Fibroblast of the aortic adventitia (primary cell): ENCODE measurements at regions not wholly inside any gene's neighbourhood (a gene's known extent, or its start where the extent isn't known, plus 50 kb on each side); places are given as distances from the start of the nearest gene placed in this dataset.

Experiments
- DNase-seq: peaks from one replicate; pipeline ENCODE4 v3.0.0-alpha.2; 2010; ENCODE audit warnings: low read depth
- H3K4me3 ChIP-seq: 2 replicates; pipeline ENCODE4 v1.5.1; 2011; ENCODE audit warnings: low read depth, mild to moderate bottlenecking, control low read depth, low read length, moderate library complexity
- CTCF ChIP-seq: IDR thresholded peaks from 2 replicates; pipeline ENCODE4 v1.5.1; 2011; ENCODE audit warnings: mild to moderate bottlenecking, low read length, control low read depth, inconsistent platforms; ENCODE audit not compliant: insufficient read depth

GRCh38 chr22:47423861-47424820 is 661.7 kb downstream of the TBC1D22A start:
- no peak overlapping the region for H3K4me3 ChIP-seq
- TF ChIP-seq CTCF: no peak
- DNase-seq: no peak

- no peak for DNase-seq
- no peak overlapping the region for H3K4me3 ChIP-seq
- TF ChIP-seq CTCF: no peak
These were observed 660.8 kb downstream of the TBC1D22A start for GRCh38 chr22:47423266-47423665.

- no peak for TF ChIP-seq CTCF
- H3K4me3 ChIP-seq: no peak overlapping the region
- no peak for DNase-seq
These were observed 660.3 kb downstream of the TBC1D22A start for GRCh38 chr22:47422736-47423135.

- TF ChIP-seq CTCF: no peak
- no peak for DNase-seq
- H3K4me3 ChIP-seq: no peak overlapping the region
These were observed 659.4 kb downstream of the TBC1D22A start for GRCh38 chr22:47421846-47422245.

GRCh38 chr22:47420211-47420610 is 657.8 kb downstream of the TBC1D22A start:
- H3K4me3 ChIP-seq: no peak overlapping the region
- no peak for DNase-seq
- no peak for TF ChIP-seq CTCF

GRCh38 chr22:47419239-47419638 is 656.8 kb downstream of the TBC1D22A start:
- no peak overlapping the region for H3K4me3 ChIP-seq
- TF ChIP-seq CTCF: no peak
- DNase-seq: no peak
